Gastrocnemius medialis (tissue), 4 donors: ENCODE measurements at regions not wholly inside any gene's neighbourhood (a gene's known extent, or its start where the extent isn't known, plus 50 kb on each side); places are given as distances from the start of the nearest gene placed in this dataset.

Experiments used
- ATAC-seq, 2 donors: fragments of 150-250 bp; one replicate each; pipeline ENCODE4 v1.9.1; 2016
- DNase-seq, 2 donors: peaks; one replicate each; pipeline ENCODE4 v3.0.0-alpha.2; 2019
- H3K27ac ChIP-seq, 4 donors: fragments of 200-600 bp; sonication (generic); 1 replicate in 1 of 4; 2 replicates in 3 of 4; pipeline ENCODE4 v1.5.1; 2016 to 2018; ENCODE audit warnings: mild to moderate bottlenecking in 2 of 4, moderate library complexity in 1 of 4
- H3K27me3 ChIP-seq, 3 donors: fragments of 200-600 bp; sonication (generic) in 2 of 3; 1 replicate in 1 of 3; 2 replicates in 2 of 3; pipeline versions ENCODE4 v1.5.1 to v1.6.0; 2016 to 2019; ENCODE audit warnings: mild to moderate bottlenecking in 1 of 3, moderate library complexity in 1 of 3
- H3K36me3 ChIP-seq, 2 donors: fragments of 200-600 bp; sonication (generic) in 1 of 2; one replicate each; pipeline ENCODE4 v1.5.1; 2017 to 2018
- H3K4me1 ChIP-seq, 2 donors: fragments of 200-600 bp; sonication (generic) in 1 of 2; one replicate each; pipeline ENCODE4 v1.5.1; 2016 to 2017; ENCODE audit warnings: mild to moderate bottlenecking in 2 of 2
- H3K4me3 ChIP-seq, 4 donors: fragments of 200-600 bp; sonication (generic) in 3 of 4; 1 replicate in 1 of 4; 2 replicates in 3 of 4; pipeline ENCODE4 v1.5.1; 2016 to 2019; ENCODE audit warnings: mild to moderate bottlenecking in 2 of 4
- H3K9me3 ChIP-seq, 3 donors: fragments of 200-600 bp; sonication (generic) in 2 of 3; 1 replicate in 1 of 3; 2 replicates in 2 of 3; pipeline ENCODE4 v1.5.1; 2016 to 2019
- CTCF ChIP-seq, 5 experiments: fragments of 450-650 bp in 3 of 5; fragments of 200-600 bp in 2 of 5; sonication (generic) in 2 of 5; IDR thresholded peaks in 4 of 5; conservative IDR thresholded peaks in 1 of 5; 1 replicate in 4 of 5; 2 replicates in 1 of 5; pipeline ENCODE4 v1.5.1; 2016 to 2019; ENCODE audit warnings: antibody characterized with exemption in 5 of 5, mild to moderate bottlenecking in 3 of 5, moderate library complexity in 3 of 5
- POLR2A ChIP-seq, 2 donors: fragments of 450-650 bp; IDR thresholded peaks; one replicate each; pipeline ENCODE4 v1.6.1; 2017; ENCODE audit warnings: antibody characterized with exemption in 2 of 2, mild to moderate bottlenecking in 2 of 2, moderate library complexity in 2 of 2
- in situ Hi-C, 4 donors: fragments of 200-750 bp; cut with MboI; loops; one replicate each; pipeline versions ENCODE4 v1.15.0 to v1.8.0; 2017; ENCODE audit warnings: low sequenced_read_pairs in 4 of 4
- intact Hi-C: fragments of 100-400 bp; cut with DNase I; formaldehyde crosslinking; loops from one replicate; pipeline ENCODE4 v1.15.1; 2023; ENCODE audit warnings: low total_unique reads

- ATAC-seq, result no peak
- in situ Hi-C loops, result no loop called here
Measured at GRCh38 chr1:218815076-218815475, 358.6 kb upstream of the LYPLAL1 start.

GRCh38 chr1:218817071-218817470, 356.6 kb upstream of the LYPLAL1 start:
- Histone ChIP-seq H3K4me1 (no peaks in the 10 kb centered on the region), H3K27ac (no peak overlapping the region), H3K4me3 (no peak overlapping the region), H3K27me3 (no peaks in the 10 kb centered on the region), H3K9me3 (no peaks in the 10 kb centered on the region), H3K36me3 (no peaks in the 10 kb centered on the region)
- DNase-seq (no peak), ATAC-seq (no peak)
- intact Hi-C loops (no loop called here), in situ Hi-C loops (no loop called here)
- TF ChIP-seq POLR2A (IDR thresholded peaks at IDR 0.05) (no peak), CTCF (IDR thresholded peaks at IDR 0.05 in 4 of 5, conservative IDR thresholded peaks at IDR 0.05 in 1 of 5) (no peak)

More at GRCh38 chr1:218815076-218815475, 358.6 kb upstream of the LYPLAL1 start:
- DNase-seq, result no peak
- intact Hi-C loops, result no loop called here
- H3K36me3 ChIP-seq, result no peaks in the 10 kb centered on the region
- no peak overlapping the region for H3K4me3 ChIP-seq
- no peaks in the 10 kb centered on the region for H3K9me3 ChIP-seq
- H3K27me3 ChIP-seq, result no peaks in the 10 kb centered on the region
- TF ChIP-seq CTCF (IDR thresholded peaks at IDR 0.05 in 4 of 5, conservative IDR thresholded peaks at IDR 0.05 in 1 of 5), result no peak
- TF ChIP-seq POLR2A (IDR thresholded peaks at IDR 0.05), result no peak
- no peaks in the 10 kb centered on the region for H3K4me1 ChIP-seq
- H3K27ac ChIP-seq, result no peak overlapping the region

DNA sequence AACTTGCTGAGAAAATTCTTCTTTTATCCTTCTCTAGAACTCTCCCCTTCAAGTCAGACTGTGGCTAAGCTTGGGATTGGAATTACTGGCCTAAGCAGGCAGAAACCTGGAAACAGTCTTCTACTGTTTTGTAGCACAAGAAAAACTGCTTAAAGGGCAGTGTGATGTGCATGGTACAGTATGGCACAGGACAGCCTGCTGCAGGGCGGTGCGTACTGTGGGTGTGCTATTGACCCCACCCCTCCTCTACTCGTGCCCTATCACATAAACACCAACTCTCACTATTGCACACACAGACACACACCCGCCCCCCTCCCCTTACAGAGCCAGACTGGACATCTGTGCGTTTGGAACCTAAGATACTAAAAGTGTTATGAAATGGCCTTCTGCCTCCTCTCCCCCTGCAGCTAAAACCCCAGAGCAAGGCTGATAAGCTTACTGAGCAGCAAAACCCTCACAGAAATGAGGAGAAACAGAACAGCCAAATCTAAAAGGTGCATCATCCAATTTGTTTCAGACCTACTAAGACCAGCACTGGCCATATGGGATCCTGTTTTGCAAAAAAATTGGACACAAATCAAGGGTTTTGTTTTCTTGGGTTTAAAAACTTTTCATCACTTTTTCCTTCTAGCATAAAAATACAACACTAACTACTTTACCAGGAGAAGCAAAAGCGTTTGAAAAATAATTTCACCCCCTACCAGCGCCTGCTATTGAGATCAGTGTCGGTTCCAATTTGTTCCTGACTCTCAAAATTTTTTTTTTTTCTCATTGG, 355.8 kb upstream of the LYPLAL1 start:
- no peaks in the 10 kb centered on the region for H3K36me3 ChIP-seq
- DNase-seq (no peak), ATAC-seq (peak in 1 of 2 donors; percentile 23)
- no peaks in the 10 kb centered on the region for H3K9me3 ChIP-seq
- no peak overlapping the region for H3K4me3 ChIP-seq
- intact Hi-C loops, result no loop called here
- H3K27me3 ChIP-seq, result no peaks in the 10 kb centered on the region
- H3K4me1 ChIP-seq, result no peaks in the 10 kb centered on the region
- H3K27ac ChIP-seq, result no peak overlapping the region
- in situ Hi-C loops, result no loop called here
- TF ChIP-seq CTCF (IDR thresholded peaks at IDR 0.05 in 4 of 5, conservative IDR thresholded peaks at IDR 0.05 in 1 of 5) (no peak), POLR2A (IDR thresholded peaks at IDR 0.05) (no peak)

DNA sequence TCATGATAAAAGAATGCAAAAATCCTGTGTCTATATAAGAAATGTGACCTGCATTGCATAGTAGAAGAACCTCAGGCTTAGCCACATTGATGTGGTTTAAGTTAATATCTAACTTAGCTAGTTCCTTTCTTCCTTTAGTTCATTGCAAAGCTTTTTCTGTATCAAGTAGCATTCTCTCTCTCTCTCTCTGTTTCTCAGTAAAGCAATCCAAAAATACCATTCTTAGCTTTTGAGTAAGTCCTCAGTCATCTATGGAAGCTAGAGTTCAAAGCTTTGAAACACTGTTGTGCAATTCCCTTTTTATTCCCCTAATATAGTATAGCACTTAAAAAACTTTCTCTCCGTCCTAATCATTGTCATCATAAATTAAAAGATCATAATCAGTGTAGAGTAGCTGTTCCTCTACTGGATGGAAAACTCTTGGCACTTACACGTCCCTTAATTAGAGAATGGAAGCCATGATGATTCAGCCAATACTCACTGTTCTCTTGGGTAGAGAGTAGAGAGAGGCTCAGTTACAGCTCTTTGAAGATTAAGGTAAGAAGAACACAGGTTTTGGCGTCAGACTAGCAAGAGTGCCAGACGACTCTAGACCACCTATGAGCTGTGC, 350.3 kb upstream of the LYPLAL1 start:
- H3K36me3 ChIP-seq, result no peaks in the 10 kb centered on the region
- DNase-seq, result no peak
- intact Hi-C loops, result no loop called here
- H3K27me3 ChIP-seq, result no peaks in the 10 kb centered on the region
- no peak overlapping the region for H3K27ac ChIP-seq
- no peaks in the 10 kb centered on the region for H3K4me1 ChIP-seq
- ATAC-seq, result no peak
- no peak for TF ChIP-seq POLR2A (IDR thresholded peaks at IDR 0.05)
- TF ChIP-seq CTCF (IDR thresholded peaks at IDR 0.05 in 4 of 5, conservative IDR thresholded peaks at IDR 0.05 in 1 of 5), result no peak
- in situ Hi-C loops, result no loop called here
- no peaks in the 10 kb centered on the region for H3K9me3 ChIP-seq
- H3K4me3 ChIP-seq, result no peak overlapping the region
